H1 (cell line): ENCODE measurements at regions not wholly inside any gene's neighbourhood (a gene's known extent, or its start where the extent isn't known, plus 50 kb on each side); places are given as distances from the start of the nearest gene placed in this dataset.

Source experiments
- CTCF ChIA-PET: fragments of 300-600 bp; sonication (Branson Sonifier 250); formaldehyde crosslinking; loops from one replicate; lab custom pipeline; 2021; ENCODE audit not compliant: partially characterized antibody; lab: Charles Lee
- POLR2A ChIA-PET: fragments of 300-600 bp; sonication (Branson Sonifier 250); formaldehyde crosslinking; loops from one replicate; lab custom pipeline; 2021; ENCODE audit warnings: inconsistent platforms; ENCODE audit not compliant: partially characterized antibody; lab: Charles Lee
- DNase-seq, 2 experiments: peaks; one replicate each; pipeline versions ENCODE4 v3.0.0 to v3.0.0-alpha.2; 2010 to 2022; ENCODE audit warnings: low spot score in 2 of 2, low read depth in 1 of 2, mixed read lengths in 1 of 2
- FAIRE-seq: peaks from 2 replicates; lab custom pipeline; 2011; peaks lifted over from hg19 to GRCh38; lab: Jason Lieb, UNC
- H2AFZ ChIP-seq: 2 replicates; pipeline ENCODE4 v1.8.1; 2012; ENCODE audit warnings: low read length, inconsistent platforms
- H2AK5ac ChIP-seq: 2 replicates; pipeline ENCODE4 v1.6.1; 2013; ENCODE audit warnings: low read depth, low read length
- H2BK120ac ChIP-seq: replicated peaks from 2 replicates; pipeline ENCODE3; 2013; ENCODE audit warnings: low read depth, low read length, inconsistent platforms
- H2BK12ac ChIP-seq: 2 replicates; pipeline ENCODE4 v1.6.1; 2013; ENCODE audit warnings: low read depth, low read length
- H2BK15ac ChIP-seq: 2 replicates; pipeline ENCODE4 v1.6.1; 2013; ENCODE audit warnings: low read length
- H2BK20ac ChIP-seq: 2 replicates; pipeline ENCODE4 v1.6.1; 2013; ENCODE audit warnings: low read length
- H2BK5ac ChIP-seq: 2 replicates; pipeline ENCODE4 v1.6.1; 2013; ENCODE audit warnings: low read depth, low read length
- H3K14ac ChIP-seq: 2 replicates; pipeline ENCODE4 v1.6.1; 2013; ENCODE audit warnings: inconsistent platforms; ENCODE audit not compliant: insufficient read length
- H3K18ac ChIP-seq: 2 replicates; pipeline ENCODE4 v1.6.1; 2013; ENCODE audit warnings: low read length; ENCODE audit errors: extremely low read depth
- H3K23ac ChIP-seq: 2 replicates; pipeline ENCODE4 v1.6.1; 2013; ENCODE audit warnings: inconsistent platforms; ENCODE audit not compliant: insufficient read length
- H3K23me2 ChIP-seq: 2 replicates; pipeline ENCODE4 v1.6.1; 2013; ENCODE audit warnings: low read depth, low read length
- H3K27ac ChIP-seq: 2 replicates; pipeline ENCODE4 v1.6.1; 2011; ENCODE audit warnings: low read depth, low read length, inconsistent platforms
- H3K27me3 ChIP-seq, 4 experiments: replicated peaks in 1 of 4; 1 replicate in 1 of 4; 2 replicates in 3 of 4; pipeline versions ENCODE4 v1.6.1 to v1.8.1; 2011 to 2013; ENCODE audit warnings: low read length in 3 of 4, mild to moderate bottlenecking in 3 of 4, inconsistent platforms in 2 of 4, mixed read lengths in 2 of 4, moderate library complexity in 1 of 4; ENCODE audit not compliant: control insufficient read depth in 3 of 4, insufficient read depth in 3 of 4; ENCODE audit errors: extremely low read depth in 1 of 4
- H3K36me3 ChIP-seq, 4 experiments: 2 replicates each; pipeline versions ENCODE4 v1.6.1 to v1.8.1; 2011 to 2013; ENCODE audit warnings: mild to moderate bottlenecking in 4 of 4, low read length in 3 of 4, moderate library complexity in 2 of 4, control low read depth in 1 of 4, inconsistent platforms in 1 of 4; ENCODE audit not compliant: insufficient read depth in 4 of 4, control insufficient read depth in 2 of 4
- H3K4ac ChIP-seq: replicated peaks from 2 replicates; pipeline ENCODE3; 2013; ENCODE audit warnings: low read length, low read depth, mixed read lengths, inconsistent platforms; ENCODE audit not compliant: insufficient read length
- H3K4me1 ChIP-seq, 4 experiments: replicated peaks in 1 of 4; 1 replicate in 1 of 4; 2 replicates in 3 of 4; pipeline versions ENCODE4 v1.6.1 to v1.8.1; 2011 to 2013; ENCODE audit warnings: low read length in 3 of 4, inconsistent platforms in 2 of 4, mixed read lengths in 1 of 4; ENCODE audit not compliant: insufficient read depth in 4 of 4, control insufficient read depth in 3 of 4
- H3K4me2 ChIP-seq, 2 experiments: 2 replicates each; pipeline versions ENCODE4 v1.6.1 to v1.8.1; 2011 to 2013; ENCODE audit warnings: low read depth in 2 of 2, low read length in 2 of 2, control low read depth in 1 of 2, inconsistent platforms in 1 of 2, mild to moderate bottlenecking in 1 of 2; ENCODE audit not compliant: insufficient read depth in 1 of 2
- H3K4me3 ChIP-seq, 4 experiments: fragments of 200-600, 300-600 bp in 1 of 4; sonication (generic), shearing (Covaris generic), sonication (Bioruptor Twin) in 1 of 4; 2 replicates each; pipeline versions ENCODE4 v1.5.1 to v1.8.1; 2011 to 2016; ENCODE audit warnings: low read length in 4 of 4, low read depth in 3 of 4, control low read depth in 2 of 4, inconsistent platforms in 2 of 4, mild to moderate bottlenecking in 2 of 4, mixed read lengths in 1 of 4, moderate library complexity in 1 of 4; ENCODE audit not compliant: insufficient read depth in 2 of 4; ENCODE audit errors: extremely low read depth in 1 of 4
- H3K56ac ChIP-seq: replicated peaks from 2 replicates; pipeline ENCODE3; 2013; ENCODE audit warnings: low read depth, mild to moderate bottlenecking, mixed read lengths, low read length, inconsistent platforms; ENCODE audit not compliant: insufficient read length
- H3K79me1 ChIP-seq: 2 replicates; pipeline ENCODE4 v1.6.1; 2013; ENCODE audit warnings: low read depth, low read length, control low read depth
- H3K79me2 ChIP-seq, 2 experiments: 2 replicates each; pipeline versions ENCODE4 v1.6.1 to v1.8.1; 2012 to 2013; ENCODE audit warnings: low read length in 2 of 2, mild to moderate bottlenecking in 2 of 2, inconsistent platforms in 1 of 2; ENCODE audit not compliant: insufficient read depth in 2 of 2, control insufficient read depth in 1 of 2
- H3K9ac ChIP-seq, 4 experiments: replicated peaks in 1 of 4; 1 replicate in 1 of 4; 2 replicates in 3 of 4; pipeline versions ENCODE4 v1.6.1 to v1.8.1; 2011 to 2013; ENCODE audit warnings: low read depth in 3 of 4, low read length in 3 of 4, control low read depth in 2 of 4, mild to moderate bottlenecking in 2 of 4, moderate library complexity in 2 of 4, inconsistent platforms in 1 of 4; ENCODE audit errors: extremely low read depth in 1 of 4
- H3K9me3 ChIP-seq, 2 experiments: 2 replicates each; pipeline versions ENCODE4 v1.6.1 to v1.8.1; 2012 to 2013; ENCODE audit warnings: mild to moderate bottlenecking in 2 of 2, moderate library complexity in 2 of 2, control low read depth in 1 of 2, inconsistent platforms in 1 of 2, low read depth in 1 of 2, low read length in 1 of 2, mixed read lengths in 1 of 2; ENCODE audit not compliant: insufficient read depth in 2 of 2
- H4K20me1 ChIP-seq, 2 experiments: replicated peaks in 1 of 2; 2 replicates each; pipeline versions ENCODE3 to v1.8.1; 2011 to 2013; ENCODE audit warnings: inconsistent platforms in 2 of 2, low read length in 2 of 2, mild to moderate bottlenecking in 1 of 2; ENCODE audit not compliant: insufficient read depth in 2 of 2, control insufficient read depth in 1 of 2
- H4K5ac ChIP-seq: 2 replicates; pipeline ENCODE4 v1.6.1; 2013; ENCODE audit warnings: low read length, low read depth, mixed read lengths, inconsistent platforms; ENCODE audit not compliant: insufficient read length
- H4K8ac ChIP-seq: 2 replicates; pipeline ENCODE4 v1.8.0; 2013; ENCODE audit warnings: mild to moderate bottlenecking, moderate library complexity, low read length, inconsistent platforms; ENCODE audit not compliant: insufficient read depth; ENCODE audit errors: extremely low read depth
- H4K91ac ChIP-seq: replicated peaks from 2 replicates; pipeline ENCODE3; 2013; ENCODE audit warnings: low read length, mixed read lengths, inconsistent platforms; ENCODE audit not compliant: insufficient read length
- EP300 ChIP-seq, 2 experiments: IDR thresholded peaks; 1 replicate in 1 of 2; 2 replicates in 1 of 2; pipeline ENCODE4 v1.6.1; 2011 to 2012; ENCODE audit warnings: low read depth in 2 of 2, low read length in 2 of 2, mild to moderate bottlenecking in 2 of 2, borderline replicate concordance in 1 of 2, inconsistent platforms in 1 of 2, moderate library complexity in 1 of 2
- RXRA ChIP-seq: IDR thresholded peaks from 2 replicates; pipeline ENCODE4 v1.6.1; 2011; ENCODE audit warnings: low read depth, mild to moderate bottlenecking, low read length, moderate library complexity; ENCODE audit not compliant: insufficient read depth
- SIX5 ChIP-seq: IDR thresholded peaks from 2 replicates; pipeline ENCODE4 v1.6.1; 2011; ENCODE audit warnings: mild to moderate bottlenecking, low read depth, low read length
- YY1 ChIP-seq: IDR thresholded peaks from 2 replicates; pipeline ENCODE4 v1.6.1; 2011; ENCODE audit warnings: low read depth, mild to moderate bottlenecking, low read length
- WGBS, 2 experiments: shearing (Covaris generic) in 1 of 2; methylation state at CpG; one replicate each; pipeline versions ENCODE4 v1.1.6 to v1.1.7; 2013 to 2015; ENCODE audit warnings: low lambda C conversion rate in 2 of 2, mixed read lengths in 2 of 2, inconsistent platforms in 1 of 2, low coverage in 1 of 2, missing lambda C conversion rate in 1 of 2; ENCODE audit not compliant: insufficient replicate concordance in 2 of 2, insufficient coverage in 1 of 2, insufficient read length in 1 of 2; ENCODE audit errors: extremely low coverage in 1 of 2, missing lambda C conversion rate in 1 of 2; 5-methylcytosine and 5-hydroxymethylcytosine counted together

GRCh38 chr13:71068041-71068440, 799.0 kb downstream of the DACH1 start:
- Histone ChIP-seq H2BK15ac (no peak overlapping the region), H4K8ac (no peak overlapping the region), H2AFZ (no peak overlapping the region), H3K14ac (no peak overlapping the region), H4K91ac (no peak overlapping the region), H4K20me1 (no peaks in the 10 kb centered on the region), H3K9me3 (no peaks in the 10 kb centered on the region), H2BK20ac (no peak overlapping the region), H3K23me2 (no peaks in the 10 kb centered on the region), H3K4ac (no peak overlapping the region), H2BK120ac (no peak overlapping the region), H3K4me3 (no peak overlapping the region), H3K4me2 (no peak overlapping the region), H2BK5ac (no peak overlapping the region), H3K79me2 (no peaks in the 10 kb centered on the region), H3K27me3 (no peaks in the 10 kb centered on the region), H3K27ac (no peak overlapping the region), H3K4me1 (no peaks in the 10 kb centered on the region; a peak in 1 of 7 replicates), H3K23ac (no peak overlapping the region), H3K56ac (no peak overlapping the region), H3K18ac (no peak overlapping the region), H3K9ac (no peak overlapping the region), H3K36me3 (no peaks in the 10 kb centered on the region), H2AK5ac (no peak overlapping the region), H4K5ac (no peak overlapping the region), H3K79me1 (no peaks in the 10 kb centered on the region), H2BK12ac (no peak overlapping the region)
- no peak for DNase-seq
- ChIA-PET POLR2A (no interaction called here), CTCF (interaction anchor here (0.7 kb wide), 1 partner anchor 12 kb away, joined by 3 read pairs; no protein-coding TSS in a partner anchor)
- no peak for FAIRE-seq
- 94% methylated on average over 3 of the region's 3 CpGs; no CpG with 5 or more reads in 1 of the 2 experiments for WGBS, 2 experiments
- no peak for TF ChIP-seq SIX5
- no peak for TF ChIP-seq YY1
- no peak for TF ChIP-seq RXRA
- TF ChIP-seq EP300 (IDR thresholded peaks at IDR 0.05; ENCODE audit: borderline replicate concordance in 1 of 2, low read depth in 2 of 2, low read length in 2 of 2) = no peak
